Activated B cell treated with CpG ODN at 0.5 μM for 24 hours (primary cell): ENCODE measurements at regions not wholly inside any gene's neighbourhood (a gene's known extent, or its start where the extent isn't known, plus 50 kb on each side); places are given as distances from the start of the nearest gene placed in this dataset.
"Not testable (repeated sequence)": the region's sequence is repeated elsewhere in the genome, so short reads cannot be mapped to it uniquely, and the experiment has no call there.

Experiments used
- ATAC-seq: fragments of 200-7000 bp; cut with Tn5 transposase; one replicate; pipeline ENCODE4 v1.10.0; 2021; ENCODE audit warnings: low read depth, mild to moderate bottlenecking, moderate library complexity
- CTCF ChIA-PET: fragments of 350-600 bp; sonication (Branson Sonifier 250); formaldehyde crosslinking; loops from one replicate; lab custom pipeline; 2021; ENCODE audit warnings: antibody characterized with exemption; lab: Charles Lee
- POLR2A ChIA-PET: fragments of 350-600 bp; sonication (Branson Sonifier 250); formaldehyde crosslinking; loops from one replicate; lab custom pipeline; 2021; ENCODE audit warnings: antibody characterized with exemption; lab: Charles Lee
- DNase-seq: peaks from one replicate; pipeline ENCODE4 v3.0.0; 2022
- H3K27ac Mint-ChIP-seq: one replicate; pipeline ENCODE4 v1.8.0; 2020; ENCODE audit warnings: mixed read lengths
- H3K27me3 Mint-ChIP-seq: one replicate; pipeline ENCODE4 v1.8.0; 2021; ENCODE audit warnings: mixed read lengths
- H3K36me3 Mint-ChIP-seq: one replicate; pipeline ENCODE4 v1.8.0; 2021; ENCODE audit warnings: low read depth, mixed read lengths
- H3K4me1 Mint-ChIP-seq: one replicate; pipeline ENCODE4 v1.8.0; 2021; ENCODE audit warnings: mixed read lengths
- H3K4me3 Mint-ChIP-seq: one replicate; pipeline ENCODE4 v1.8.0; 2020; ENCODE audit warnings: mild to moderate bottlenecking, mixed read lengths
- H3K9me3 Mint-ChIP-seq: one replicate; pipeline ENCODE4 v1.8.0; 2020; ENCODE audit warnings: mixed read lengths
- intact Hi-C: fragments of 100-400 bp; cut with micrococcal nuclease; formaldehyde crosslinking; loops from one replicate; pipeline ENCODE4 v1.15.1; 2024
- TF ChIP-seq, protein P1 (sequence below): fragments of 200-600 bp; IDR thresholded peaks from one replicate; pipeline ENCODE4 v1.8.0; 2022; ENCODE audit warnings: antibody characterized with exemption, mild to moderate bottlenecking

DNA sequence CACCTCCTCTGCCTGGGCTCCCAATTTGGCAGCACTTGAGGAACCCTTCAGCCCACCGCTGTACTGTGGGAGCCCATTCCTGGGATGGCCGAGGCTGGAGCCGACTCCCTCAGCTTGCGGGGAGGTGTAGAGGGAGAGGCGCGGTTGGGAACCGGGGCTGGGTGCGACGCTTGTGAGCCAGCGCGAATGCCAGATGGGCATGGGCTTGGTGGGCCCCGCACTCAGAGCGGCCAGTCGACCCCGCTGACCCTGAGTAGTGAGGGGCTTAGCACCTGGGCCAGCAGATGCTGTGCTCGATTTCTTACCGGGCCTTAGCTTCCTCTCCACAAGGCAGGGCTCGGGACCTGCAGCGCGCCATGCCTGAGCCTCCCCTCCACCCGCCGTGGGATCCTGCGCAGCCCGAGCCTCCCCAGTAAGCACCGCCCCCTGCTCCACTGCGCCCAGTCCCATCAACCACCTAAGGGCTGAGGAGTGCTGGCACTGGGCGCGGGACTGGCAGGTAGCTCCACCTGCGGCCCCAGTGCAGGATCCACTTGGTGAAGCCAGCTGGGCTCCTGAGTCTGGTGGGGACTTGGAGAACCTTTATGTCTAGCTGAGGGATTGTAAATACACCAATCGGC lies 58.3 kb upstream of the DEFB108B start:
- Mint-ChIP-seq H3K4me1 (no peaks in the 10 kb centered on the region), H3K27me3 (peaks cover 5% of the 10 kb centered on the region), H3K36me3 (no peaks in the 10 kb centered on the region), H3K9me3 (no peaks in the 10 kb centered on the region), H3K27ac (no peak overlapping the region), H3K4me3 (no peak overlapping the region)
- CTCF ChIA-PET, result no interaction called here
- intact Hi-C loops, result no loop called here
- ATAC-seq, result no peak
- no peak for DNase-seq
- TF ChIP-seq, protein P1, sequence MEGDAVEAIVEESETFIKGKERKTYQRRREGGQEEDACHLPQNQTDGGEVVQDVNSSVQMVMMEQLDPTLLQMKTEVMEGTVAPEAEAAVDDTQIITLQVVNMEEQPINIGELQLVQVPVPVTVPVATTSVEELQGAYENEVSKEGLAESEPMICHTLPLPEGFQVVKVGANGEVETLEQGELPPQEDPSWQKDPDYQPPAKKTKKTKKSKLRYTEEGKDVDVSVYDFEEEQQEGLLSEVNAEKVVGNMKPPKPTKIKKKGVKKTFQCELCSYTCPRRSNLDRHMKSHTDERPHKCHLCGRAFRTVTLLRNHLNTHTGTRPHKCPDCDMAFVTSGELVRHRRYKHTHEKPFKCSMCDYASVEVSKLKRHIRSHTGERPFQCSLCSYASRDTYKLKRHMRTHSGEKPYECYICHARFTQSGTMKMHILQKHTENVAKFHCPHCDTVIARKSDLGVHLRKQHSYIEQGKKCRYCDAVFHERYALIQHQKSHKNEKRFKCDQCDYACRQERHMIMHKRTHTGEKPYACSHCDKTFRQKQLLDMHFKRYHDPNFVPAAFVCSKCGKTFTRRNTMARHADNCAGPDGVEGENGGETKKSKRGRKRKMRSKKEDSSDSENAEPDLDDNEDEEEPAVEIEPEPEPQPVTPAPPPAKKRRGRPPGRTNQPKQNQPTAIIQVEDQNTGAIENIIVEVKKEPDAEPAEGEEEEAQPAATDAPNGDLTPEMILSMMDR, result no peak
- POLR2A ChIA-PET, result no interaction called here

GRCh38 chr11:71780116-71780515 lies 52.9 kb upstream of the DEFB108B start:
- DNase-seq, intact Hi-C loops, ATAC-seq, H3K9me3 Mint-ChIP-seq, POLR2A ChIA-PET, H3K27ac Mint-ChIP-seq, H3K36me3 Mint-ChIP-seq, CTCF ChIA-PET, H3K27me3 Mint-ChIP-seq, H3K4me1 Mint-ChIP-seq, H3K4me3 Mint-ChIP-seq: not testable (repeated sequence)

GRCh38 chr11:71780771-71781170 lies 52.2 kb upstream of the DEFB108B start:
- H3K36me3 Mint-ChIP-seq, H3K9me3 Mint-ChIP-seq, POLR2A ChIA-PET, H3K4me1 Mint-ChIP-seq, ATAC-seq, H3K27ac Mint-ChIP-seq, intact Hi-C loops, CTCF ChIA-PET, H3K27me3 Mint-ChIP-seq, H3K4me3 Mint-ChIP-seq, DNase-seq: not testable (repeated sequence)

- intact Hi-C loops, H3K9me3 Mint-ChIP-seq, H3K4me1 Mint-ChIP-seq, H3K4me3 Mint-ChIP-seq, H3K27ac Mint-ChIP-seq, POLR2A ChIA-PET, H3K36me3 Mint-ChIP-seq, CTCF ChIA-PET, DNase-seq, ATAC-seq, H3K27me3 Mint-ChIP-seq: not testable (repeated sequence)
Observed at GRCh38 chr11:71781491-71781890, 51.5 kb upstream of the DEFB108B start.

- H3K36me3 Mint-ChIP-seq, H3K4me1 Mint-ChIP-seq, H3K4me3 Mint-ChIP-seq, H3K9me3 Mint-ChIP-seq, intact Hi-C loops, H3K27me3 Mint-ChIP-seq, CTCF ChIA-PET, H3K27ac Mint-ChIP-seq, DNase-seq, ATAC-seq, POLR2A ChIA-PET: not testable (repeated sequence)
Observed at GRCh38 chr11:71782229-71782861, 50.7 kb upstream of the DEFB108B start.

GRCh38 chr11:71783191-71783590 lies 49.8 kb upstream of the DEFB108B start:
- POLR2A ChIA-PET, DNase-seq, ATAC-seq, H3K4me3 Mint-ChIP-seq, H3K36me3 Mint-ChIP-seq, H3K27me3 Mint-ChIP-seq, CTCF ChIA-PET, H3K27ac Mint-ChIP-seq, intact Hi-C loops, H3K9me3 Mint-ChIP-seq: not testable (repeated sequence)
- H3K4me1 Mint-ChIP-seq, result peaks cover 11% of the 10 kb centered on the region
